ENCODE measurements at regions not wholly inside any gene's neighbourhood (a gene's known extent, or its start where the extent isn't known, plus 50 kb on each side); places are given as distances from the start of the nearest gene placed in this dataset.

DNA sequence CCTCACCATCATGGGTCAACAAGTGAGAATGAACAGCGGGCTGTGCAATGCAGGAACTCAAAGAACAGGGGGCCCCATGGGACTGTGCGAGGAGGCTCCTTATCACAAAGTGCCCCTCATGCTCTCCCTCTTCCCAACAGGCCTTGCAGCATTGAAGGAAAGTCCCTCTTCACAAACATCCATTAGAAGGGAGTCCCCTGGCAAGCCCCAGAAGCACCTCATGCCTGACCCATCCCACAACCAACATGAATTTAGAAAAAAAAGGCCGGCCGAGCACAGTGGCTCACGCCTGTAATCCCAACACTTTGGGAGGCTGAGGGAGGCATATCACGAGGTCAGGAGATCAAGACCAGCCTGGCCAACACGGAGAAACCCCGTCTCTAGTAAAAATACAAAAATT is 122.6 kb upstream of the FSTL4 start:
- TF ChIP-seq, protein P1, sequence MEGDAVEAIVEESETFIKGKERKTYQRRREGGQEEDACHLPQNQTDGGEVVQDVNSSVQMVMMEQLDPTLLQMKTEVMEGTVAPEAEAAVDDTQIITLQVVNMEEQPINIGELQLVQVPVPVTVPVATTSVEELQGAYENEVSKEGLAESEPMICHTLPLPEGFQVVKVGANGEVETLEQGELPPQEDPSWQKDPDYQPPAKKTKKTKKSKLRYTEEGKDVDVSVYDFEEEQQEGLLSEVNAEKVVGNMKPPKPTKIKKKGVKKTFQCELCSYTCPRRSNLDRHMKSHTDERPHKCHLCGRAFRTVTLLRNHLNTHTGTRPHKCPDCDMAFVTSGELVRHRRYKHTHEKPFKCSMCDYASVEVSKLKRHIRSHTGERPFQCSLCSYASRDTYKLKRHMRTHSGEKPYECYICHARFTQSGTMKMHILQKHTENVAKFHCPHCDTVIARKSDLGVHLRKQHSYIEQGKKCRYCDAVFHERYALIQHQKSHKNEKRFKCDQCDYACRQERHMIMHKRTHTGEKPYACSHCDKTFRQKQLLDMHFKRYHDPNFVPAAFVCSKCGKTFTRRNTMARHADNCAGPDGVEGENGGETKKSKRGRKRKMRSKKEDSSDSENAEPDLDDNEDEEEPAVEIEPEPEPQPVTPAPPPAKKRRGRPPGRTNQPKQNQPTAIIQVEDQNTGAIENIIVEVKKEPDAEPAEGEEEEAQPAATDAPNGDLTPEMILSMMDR (conservative IDR thresholded peaks at IDR 0.05; ENCODE audit: low read length), result no peak
- no peak for TF ChIP-seq EZH2phosphoT487 (IDR thresholded peaks at IDR 0.05; ENCODE audit: borderline replicate concordance)
